Fibroblast of pulmonary artery (primary cell): ENCODE measurements at regions not wholly inside any gene's neighbourhood (a gene's known extent, or its start where the extent isn't known, plus 50 kb on each side); places are given as distances from the start of the nearest gene placed in this dataset.

Source experiments
- DNase-seq: peaks from one replicate; pipeline ENCODE4 v3.0.0-alpha.2; 2010; ENCODE audit warnings: low read depth
- H3K4me3 ChIP-seq: replicated peaks from 2 replicates; pipeline ENCODE4 v1.5.1; 2011; ENCODE audit warnings: low read depth, mild to moderate bottlenecking, control low read depth, low read length, moderate library complexity
- CTCF ChIP-seq: IDR thresholded peaks from 2 replicates; pipeline ENCODE4 v1.5.1; 2011; ENCODE audit warnings: mild to moderate bottlenecking, control low read depth, low read length, inconsistent platforms; ENCODE audit errors: missing control alignments

GRCh38 chrX:79081895-79082512, 62.5 kb upstream of the GPR174 start:
- TF ChIP-seq CTCF = peak; percentile 47
- DNase-seq = peak; percentile 48
- no peak overlapping the region for H3K4me3 ChIP-seq

- TF ChIP-seq CTCF = no peak
- no peak overlapping the region for H3K4me3 ChIP-seq
- DNase-seq = no peak
Observed at GRCh38 chrX:79082899-79083298, 61.6 kb upstream of the GPR174 start.

- no peak overlapping the region for H3K4me3 ChIP-seq
- no peak for TF ChIP-seq CTCF
- no peak for DNase-seq
Observed at GRCh38 chrX:79084923-79085322, 59.6 kb upstream of the GPR174 start.

- no peak for DNase-seq
- H3K4me3 ChIP-seq = no peak overlapping the region
- TF ChIP-seq CTCF = no peak
Observed at GRCh38 chrX:79089896-79090584, 54.4 kb upstream of the GPR174 start.

- TF ChIP-seq CTCF = no peak
- H3K4me3 ChIP-seq = no peak overlapping the region
- DNase-seq = no peak
Observed at GRCh38 chrX:79094075-79094832, 50.2 kb upstream of the GPR174 start.
